SW480 (cell line): ENCODE measurements at regions not wholly inside any gene's neighbourhood (a gene's known extent, or its start where the extent isn't known, plus 50 kb on each side); places are given as distances from the start of the nearest gene placed in this dataset.
"Not testable (repeated sequence)": the region's sequence is repeated elsewhere in the genome, so short reads cannot be mapped to it uniquely, and the experiment has no call there.

ENCODE experiments used
- DNase-seq: peaks from one replicate; pipeline ENCODE4 v3.0.0-alpha.2; 2016; ENCODE audit warnings: low spot score

DNA sequence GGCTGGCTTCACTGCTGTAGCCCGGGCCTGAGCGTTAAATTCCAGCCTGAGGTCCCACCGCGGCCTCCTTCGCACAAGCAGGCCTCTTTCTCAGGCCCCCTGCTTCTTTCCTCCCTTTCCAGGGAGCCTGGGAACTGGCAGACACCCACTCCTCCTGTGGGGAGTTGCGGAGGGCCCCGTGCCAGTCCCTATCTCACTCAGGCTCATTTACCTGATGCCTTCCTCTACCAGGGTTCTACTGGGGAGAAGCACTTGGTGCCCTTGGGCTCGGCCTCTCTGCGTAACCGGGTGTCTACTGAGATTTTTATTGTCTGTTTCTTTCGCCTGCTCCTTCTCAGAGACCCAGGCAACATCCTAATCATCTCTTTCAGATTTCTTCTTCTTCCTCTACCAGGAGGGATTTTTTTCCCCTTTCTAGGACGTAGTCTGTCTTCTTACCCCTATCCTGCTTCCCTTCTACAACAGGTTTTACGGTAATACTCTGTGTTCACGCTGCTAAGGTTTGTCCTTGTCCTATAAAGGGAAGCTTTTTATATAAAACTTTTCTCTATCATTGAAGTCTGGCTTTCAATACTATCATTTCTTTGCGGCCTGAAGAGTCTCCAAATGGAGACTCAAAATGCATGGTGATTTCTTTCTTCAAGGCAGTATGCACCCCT is 135.4 kb upstream of the GPR12 start:
- no peak for DNase-seq

DNA sequence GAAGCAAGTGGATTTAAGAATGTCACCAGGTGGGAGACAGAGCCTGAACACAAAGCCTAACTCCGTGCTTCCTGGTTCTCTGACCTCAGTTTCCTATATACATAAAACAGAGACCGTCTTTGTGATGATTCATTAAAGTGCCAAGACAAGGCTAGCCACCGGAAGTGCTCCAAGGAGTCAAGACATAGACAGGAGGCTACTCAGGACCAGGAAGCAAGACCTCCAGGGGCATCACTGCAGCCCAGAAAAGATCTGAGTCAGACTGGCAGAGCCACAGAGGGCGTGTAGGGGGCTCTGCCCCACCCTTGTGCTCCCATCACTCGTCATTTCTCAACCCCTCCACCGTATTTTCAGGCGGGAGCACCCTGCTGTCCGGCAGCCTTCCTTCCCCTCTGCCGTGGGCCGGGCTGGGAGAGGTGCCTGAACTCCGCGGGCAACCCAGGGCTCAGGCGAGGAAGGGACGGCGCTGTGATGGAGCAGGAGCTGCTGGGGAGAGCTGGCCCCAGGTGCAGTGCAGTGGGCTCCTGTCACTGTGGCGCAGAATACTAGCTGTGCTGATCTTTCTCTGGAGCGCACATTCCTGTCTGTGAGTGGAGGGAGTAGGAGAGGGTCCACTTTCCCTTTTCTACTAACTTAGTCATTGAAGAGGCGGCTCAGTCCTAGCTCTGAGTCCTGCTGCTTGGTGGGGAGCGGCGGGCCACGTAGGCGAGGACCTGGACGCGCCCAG is 134.7 kb upstream of the GPR12 start:
- DNase-seq: no peak

GRCh38 chr13:26888632-26889031 is 128.0 kb upstream of the GPR12 start:
- DNase-seq: no peak

GRCh38 chr13:26887594-26887993 is 127.0 kb upstream of the GPR12 start:
- DNase-seq: no peak

DNA sequence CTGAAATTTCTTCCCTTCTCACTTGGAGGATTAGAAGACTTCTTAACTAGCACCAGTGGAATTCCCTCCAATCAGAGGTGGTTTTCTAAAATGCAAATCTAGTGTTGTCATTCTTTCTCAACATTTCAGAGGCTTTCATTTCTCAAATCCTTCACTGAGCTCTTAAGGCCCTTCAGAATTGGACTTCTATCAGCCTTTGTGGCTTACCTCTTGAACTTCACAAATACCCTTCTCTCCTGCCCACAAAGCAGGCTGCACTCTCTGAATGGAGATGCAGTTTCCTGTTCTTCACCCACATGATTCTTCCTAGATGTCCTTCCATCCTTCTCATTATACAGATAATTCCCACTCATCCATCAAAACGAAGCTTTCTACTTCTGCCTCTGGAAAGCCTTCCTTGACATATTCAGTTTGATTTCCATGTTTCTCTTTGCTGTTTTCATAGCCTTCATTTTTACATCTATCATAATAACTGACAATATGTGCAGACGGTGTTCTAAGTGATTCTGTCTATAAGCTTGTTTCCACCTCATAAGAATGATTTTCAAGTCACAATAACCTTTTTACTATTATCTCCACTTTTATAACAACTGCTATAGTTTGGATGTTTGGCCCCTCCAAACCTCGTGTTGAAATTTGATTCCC is 123.1 kb upstream of the GPR12 start:
- DNase-seq: no peak

DNA sequence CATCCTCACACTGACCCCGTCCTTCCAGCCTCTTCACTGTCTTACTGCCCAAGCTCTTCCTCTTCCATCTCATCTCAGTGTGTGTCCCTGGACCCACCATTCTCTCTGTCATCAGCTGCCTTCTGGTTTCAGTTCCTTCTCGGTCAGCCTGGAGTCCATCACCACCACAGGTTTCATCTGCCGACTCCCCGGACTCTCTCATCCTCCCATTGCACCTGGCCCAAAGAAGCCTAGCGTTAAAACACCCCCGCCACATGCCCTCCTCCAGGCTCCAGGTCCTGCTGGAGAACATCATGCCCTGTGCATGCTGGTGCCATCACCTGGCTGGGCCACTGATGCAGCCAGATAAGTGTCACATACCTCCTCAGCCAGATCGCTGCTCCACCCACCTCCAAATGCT is 122.1 kb upstream of the GPR12 start:
- no peak for DNase-seq

DNA sequence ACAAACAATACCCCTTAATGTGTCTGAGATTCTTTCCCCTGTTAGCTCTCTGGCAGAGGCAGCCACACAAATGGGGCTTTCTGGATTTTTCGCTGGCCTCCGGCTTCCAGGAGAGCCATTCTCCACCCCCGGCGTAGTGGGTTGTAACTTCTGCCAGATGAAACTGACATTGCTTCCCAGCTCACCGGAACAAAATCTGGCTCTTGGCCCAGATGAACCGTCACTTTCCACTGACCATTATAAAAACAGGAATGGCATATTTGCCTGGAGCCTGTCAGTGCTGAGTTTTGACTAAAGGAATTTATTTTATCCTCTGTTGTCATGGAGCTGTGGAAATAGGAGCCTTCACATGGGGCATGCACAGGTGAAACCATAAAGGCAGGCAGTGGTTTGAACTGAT is 120.6 kb upstream of the GPR12 start:
- DNase-seq: peak; percentile 24

DNA sequence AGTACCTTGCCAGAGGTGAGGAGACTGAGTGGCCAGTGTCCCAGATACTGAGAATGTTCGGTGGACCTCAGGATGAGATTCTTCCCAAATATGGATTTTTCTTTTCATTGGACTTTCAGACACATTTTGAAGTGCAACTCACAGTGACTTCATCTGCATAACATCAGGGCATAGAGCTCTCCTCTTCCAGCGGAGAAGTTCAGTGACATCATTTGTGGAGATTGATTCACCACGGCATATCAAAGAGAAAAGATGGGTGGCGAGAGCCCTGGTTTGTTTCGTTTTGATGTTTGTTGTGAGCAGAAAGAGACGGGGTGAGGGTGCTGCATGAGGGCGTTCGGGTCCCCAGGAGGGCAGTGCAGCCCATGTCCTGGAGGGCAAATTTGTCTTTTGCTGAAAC is 120.1 kb upstream of the GPR12 start:
- DNase-seq: peak; percentile 48

DNA sequence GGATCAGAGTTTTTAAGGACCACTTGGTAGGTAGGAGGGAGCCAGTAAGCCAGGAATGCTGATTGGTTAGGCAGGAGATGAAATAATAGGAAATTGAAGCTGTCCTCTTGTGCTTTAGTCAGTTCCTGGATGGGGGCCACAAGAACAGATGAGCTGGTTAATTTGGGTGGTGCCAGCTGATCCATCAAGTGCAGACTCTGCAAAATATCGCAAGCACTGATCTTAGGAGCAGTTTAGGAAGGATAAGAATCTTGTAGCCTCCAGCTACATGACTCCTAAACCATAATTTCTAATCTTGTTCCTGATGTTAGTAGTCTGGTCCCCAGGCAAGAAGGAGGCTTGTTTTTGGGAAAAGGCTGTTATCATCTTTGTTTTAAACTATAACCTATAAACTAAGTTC is 117.9 kb upstream of the GPR12 start:
- no peak for DNase-seq

GRCh38 chr13:26873386-26873698 is 112.8 kb upstream of the GPR12 start:
- no peak for DNase-seq

DNA sequence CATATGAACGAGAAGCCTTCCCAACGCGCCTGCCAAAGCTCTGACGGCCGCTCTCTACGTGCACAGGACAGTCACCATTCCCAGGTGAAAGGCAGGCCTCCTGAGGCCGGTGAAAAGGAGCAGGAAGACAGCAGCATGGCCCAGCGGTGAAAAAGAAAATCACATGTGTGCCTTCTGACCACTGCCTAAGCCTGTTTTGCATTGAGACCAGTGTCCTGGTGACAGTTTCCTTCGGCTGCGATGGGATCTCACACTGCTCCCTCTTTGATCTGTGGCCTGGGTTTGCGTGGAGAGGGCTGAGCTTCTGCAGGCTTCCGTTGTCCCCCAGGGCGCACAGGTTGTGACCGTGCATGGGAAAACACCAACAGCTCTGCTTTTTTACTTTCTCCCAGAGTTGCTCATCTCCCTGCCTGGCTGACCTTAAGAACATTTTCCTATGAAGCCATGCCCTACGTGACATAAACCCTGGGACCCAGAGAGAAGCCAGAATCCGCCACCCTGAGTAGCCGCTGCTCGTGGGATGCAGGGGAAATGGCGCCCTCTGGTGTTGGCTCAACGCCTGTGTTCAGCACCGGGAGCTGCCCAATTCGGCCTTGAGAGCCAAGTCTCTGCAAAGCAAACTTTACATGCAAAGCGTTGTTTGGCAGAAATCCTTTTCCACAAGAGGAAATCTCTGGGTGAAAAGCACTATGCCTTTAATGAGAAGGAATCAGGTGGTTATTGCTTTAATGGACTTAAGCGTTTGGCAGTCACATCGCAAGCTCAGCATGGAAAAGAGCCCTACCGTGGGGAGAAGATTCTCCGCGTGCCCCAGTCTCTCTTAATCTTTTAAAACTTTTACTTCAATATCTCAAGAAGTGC is 112.2 kb upstream of the GPR12 start:
- DNase-seq: peak; percentile 44

DNA sequence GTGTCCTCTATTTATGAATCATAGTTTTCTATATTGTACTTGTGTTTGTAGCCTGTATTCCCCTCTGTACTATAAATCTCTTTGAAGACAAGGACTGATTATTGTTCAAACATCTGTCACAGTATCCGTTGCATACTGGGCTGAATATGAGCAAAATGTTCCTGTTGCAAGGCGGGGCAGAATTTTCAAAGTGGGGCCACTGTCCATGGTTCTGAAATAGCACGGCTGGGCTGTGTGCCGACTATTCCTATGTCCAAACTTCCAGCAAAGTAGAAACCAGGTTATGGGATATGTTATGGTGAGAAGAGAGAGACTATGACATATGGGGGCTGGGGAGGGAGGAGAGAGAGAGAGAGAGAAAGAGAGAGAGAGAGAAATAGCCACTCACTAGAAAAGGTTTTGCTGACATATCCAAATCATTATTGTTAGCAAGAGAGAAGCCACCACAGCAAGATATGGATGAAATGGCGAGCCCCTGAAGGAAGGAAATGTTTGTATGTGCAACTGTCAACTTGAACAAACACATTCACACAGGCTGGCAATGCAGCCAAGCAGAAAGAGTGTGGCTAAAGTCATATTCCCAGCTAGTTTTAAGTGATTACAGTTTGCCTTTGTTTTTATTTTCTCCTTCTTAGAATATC is 107.0 kb upstream of the GPR12 start:
- no peak for DNase-seq

DNA sequence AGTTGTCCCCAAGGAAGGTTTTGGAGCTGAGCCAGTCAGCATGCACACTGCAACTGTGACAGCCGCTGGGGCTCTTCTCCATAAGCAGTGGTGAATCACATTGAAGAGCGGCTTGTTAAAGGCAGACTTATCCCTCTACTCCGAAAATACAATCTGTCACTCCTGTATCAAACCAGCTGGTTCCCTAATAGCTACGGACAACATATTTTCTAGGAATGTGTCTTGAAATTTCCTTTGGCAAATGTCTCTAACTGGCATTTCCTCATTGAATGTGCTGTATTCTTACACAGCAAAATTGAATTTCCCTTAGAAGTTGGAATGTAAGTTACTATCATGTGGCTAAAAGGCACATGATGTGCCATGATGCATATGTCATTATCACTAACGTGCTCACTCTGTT is 104.0 kb upstream of the GPR12 start:
- no peak for DNase-seq

DNA sequence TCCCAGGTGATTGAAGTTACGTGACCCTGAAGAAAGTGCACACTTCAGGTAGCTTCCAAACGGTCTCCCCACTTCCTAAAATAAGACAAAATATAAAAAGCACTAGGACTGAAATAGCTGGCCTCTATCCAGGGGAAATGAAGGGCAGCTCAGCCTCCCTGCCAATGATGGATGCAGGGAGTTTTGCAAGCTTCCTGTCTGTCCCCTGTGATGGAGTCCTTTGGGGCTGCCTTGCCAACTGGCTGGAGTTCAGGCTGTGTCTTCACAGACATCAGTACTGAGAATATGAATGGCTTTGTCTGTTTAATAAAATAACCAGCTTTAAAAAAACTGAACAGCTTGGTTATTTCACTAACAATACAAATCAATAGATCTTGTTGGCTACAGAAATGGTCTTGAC is 101.4 kb upstream of the GPR12 start:
- DNase-seq: no peak

GRCh38 chr13:26855921-26856320 is 95.3 kb upstream of the GPR12 start:
- no peak for DNase-seq

GRCh38 chr13:26855071-26855470 is 94.5 kb upstream of the GPR12 start:
- no peak for DNase-seq

DNA sequence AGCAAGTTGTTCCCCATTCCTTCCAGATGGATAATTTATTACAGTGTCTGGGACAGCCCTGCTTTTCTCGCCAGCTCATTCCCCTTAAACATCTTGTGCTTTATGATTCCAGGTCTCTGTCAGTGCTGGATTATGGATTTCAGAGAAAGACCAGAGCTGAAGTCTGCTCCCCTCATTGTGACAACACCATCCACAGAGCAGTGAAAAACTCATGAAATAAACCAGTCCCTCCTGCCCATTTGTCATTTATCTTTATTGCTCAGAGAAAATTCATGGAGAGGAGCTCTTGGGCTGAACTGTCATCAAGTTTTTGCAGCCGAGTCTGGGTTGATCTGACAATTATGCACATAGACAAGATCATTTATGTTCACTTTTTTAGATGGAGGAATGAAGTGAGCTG is 92.7 kb upstream of the GPR12 start:
- no peak for DNase-seq

DNA sequence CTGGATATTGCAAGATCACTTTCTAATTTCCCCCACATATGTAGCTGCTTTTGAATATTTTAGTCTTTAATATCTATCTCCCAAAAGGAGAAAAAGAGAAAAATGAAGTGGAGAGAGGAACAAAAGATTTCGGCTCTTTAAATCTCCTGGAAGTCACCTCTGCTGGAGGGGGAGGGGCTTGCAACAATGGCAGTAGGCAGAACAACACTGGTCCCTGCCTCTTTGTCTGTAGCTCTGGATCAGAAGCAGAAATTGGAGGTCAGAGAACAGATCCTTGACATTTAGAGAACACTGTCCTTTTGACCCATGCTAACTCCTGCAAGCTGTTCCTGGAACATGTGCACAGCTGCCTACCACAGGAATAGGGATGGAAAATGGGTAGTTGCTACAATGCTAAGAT is 86.7 kb upstream of the GPR12 start:
- DNase-seq: no peak

- DNase-seq: not testable (repeated sequence)
Observed at GRCh38 chr13:26845063-26845462, 84.5 kb upstream of the GPR12 start.

DNA sequence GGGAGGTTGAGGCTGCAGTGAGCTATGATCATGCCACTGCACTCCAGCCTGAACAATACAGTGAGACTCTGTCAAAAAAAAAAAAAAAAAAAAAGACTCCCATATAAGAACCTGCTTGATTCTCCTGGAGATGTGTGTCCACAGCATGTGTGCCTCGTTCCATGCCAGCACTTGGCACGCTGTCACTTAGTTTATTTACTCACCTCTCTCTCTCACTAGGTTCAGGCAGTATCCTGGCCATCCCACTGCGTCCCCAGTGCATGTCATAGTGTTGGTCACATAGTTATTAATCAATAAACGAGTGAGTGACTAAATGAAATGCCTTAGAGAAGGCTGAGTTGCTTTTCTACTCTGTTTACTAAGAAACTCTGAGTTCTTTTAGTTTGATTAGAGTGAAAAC is 79.1 kb upstream of the GPR12 start:
- no peak for DNase-seq

GRCh38 chr13:26838821-26839220 is 78.2 kb upstream of the GPR12 start:
- DNase-seq: no peak

DNA sequence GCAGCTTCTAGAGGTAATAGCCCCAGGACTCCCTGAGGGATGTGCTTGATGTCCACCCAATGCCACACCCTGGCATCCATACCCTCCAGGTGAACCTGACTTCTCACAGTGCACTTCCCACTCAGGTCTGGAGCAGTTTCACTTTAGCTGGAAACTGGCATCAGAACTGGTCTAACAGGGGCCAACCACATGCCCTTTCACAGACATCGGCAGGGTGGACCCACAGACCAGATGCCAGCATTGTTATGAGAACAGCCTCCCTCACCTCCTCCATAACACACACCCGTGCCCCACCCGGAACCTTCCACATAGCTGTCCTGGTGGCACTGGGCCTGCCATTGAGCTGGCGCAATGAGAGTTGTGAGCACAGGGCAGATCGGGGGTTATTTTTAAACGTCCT is 77.4 kb upstream of the GPR12 start:
- DNase-seq: peak; percentile 8
